ENCODE measurements at regions not wholly inside any gene's neighbourhood (a gene's known extent, or its start where the extent isn't known, plus 50 kb on each side); places are given as distances from the start of the nearest gene placed in this dataset.

- no peak for DNase-seq
These were observed 95.6 kb upstream of the F3 start for GRCh38 chr1:94637121-94637520.

- DNase-seq, result no peak
These were observed 95.1 kb upstream of the F3 start for GRCh38 chr1:94636624-94637023.

GRCh38 chr1:94636100-94636499, 94.5 kb upstream of the F3 start:
- DNase-seq, result no peak

- no peak for DNase-seq
These were observed 93.4 kb upstream of the F3 start for GRCh38 chr1:94634977-94635416.

GRCh38 chr1:94633051-94633450, 91.5 kb upstream of the F3 start:
- DNase-seq, result no peak

- DNase-seq, result no peak
These were observed 88.0 kb upstream of the F3 start for GRCh38 chr1:94629259-94630181.

GRCh38 chr1:94628499-94628843, 86.9 kb upstream of the F3 start:
- no peak for DNase-seq

GRCh38 chr1:94627771-94628498, 86.4 kb upstream of the F3 start:
- no peak for DNase-seq

- no peak for DNase-seq
These were observed 82.6 kb upstream of the F3 start for GRCh38 chr1:94624203-94624602.

- DNase-seq, result no peak
These were observed 82.1 kb upstream of the F3 start for GRCh38 chr1:94623560-94624148.

- DNase-seq, result no peak
These were observed 81.2 kb upstream of the F3 start for GRCh38 chr1:94622757-94623156.

GRCh38 chr1:94621802-94622201, 80.2 kb upstream of the F3 start:
- DNase-seq, result no peak

- DNase-seq, result no peak
These were observed 79.8 kb upstream of the F3 start for GRCh38 chr1:94621395-94621794.

GRCh38 chr1:94620345-94621031, 78.9 kb upstream of the F3 start:
- DNase-seq, result no peak

GRCh38 chr1:94619731-94620130, 78.2 kb upstream of the F3 start:
- DNase-seq, result no peak

- DNase-seq, result no peak
These were observed 76.6 kb upstream of the F3 start for GRCh38 chr1:94617957-94618739.

GRCh38 chr1:94617134-94617805, 75.7 kb upstream of the F3 start:
- DNase-seq, result no peak

- DNase-seq, result no peak
These were observed 74.9 kb upstream of the F3 start for GRCh38 chr1:94616506-94616905.

- no peak for DNase-seq
These were observed 73.4 kb upstream of the F3 start for GRCh38 chr1:94614996-94615395.

GRCh38 chr1:94614168-94614815, 72.7 kb upstream of the F3 start:
- no peak for DNase-seq

GRCh38 chr1:94612525-94613204, 71.1 kb upstream of the F3 start:
- no peak for DNase-seq
